ENCODE measurements at regions not wholly inside any gene's neighbourhood (a gene's known extent, or its start where the extent isn't known, plus 50 kb on each side); places are given as distances from the start of the nearest gene placed in this dataset.

DNA sequence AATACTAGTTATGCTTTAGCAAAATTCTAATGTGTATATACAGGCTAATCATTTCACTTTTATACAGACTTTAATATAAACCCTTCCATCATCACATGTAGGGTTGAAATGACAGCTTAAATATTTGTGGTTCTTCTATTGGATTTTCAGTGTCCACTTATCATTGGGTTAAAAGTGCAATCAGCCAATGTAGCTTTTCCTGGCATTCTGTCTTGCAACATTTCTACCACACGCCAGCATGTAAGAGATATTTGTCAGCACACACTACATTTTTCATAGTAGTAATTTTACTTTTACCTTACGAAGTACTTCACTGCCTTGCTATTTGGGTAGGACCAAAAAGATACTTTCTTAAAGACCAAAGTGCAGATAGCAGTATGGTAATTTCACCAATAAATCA, 252.0 kb downstream of the TBX18 start:
- in situ Hi-C loops (cut with HindIII; ENCODE audit: low pct_unique_long_range_greater_than_20kb, low sequenced_read_pairs) = no loop called here
- no peak for TF ChIP-seq JUND (IDR thresholded peaks at IDR 0.05; ENCODE audit: low read depth)
- DNase-seq (ENCODE audit: low read depth in 1 of 2, low spot score in 1 of 2) = no peak

DNA sequence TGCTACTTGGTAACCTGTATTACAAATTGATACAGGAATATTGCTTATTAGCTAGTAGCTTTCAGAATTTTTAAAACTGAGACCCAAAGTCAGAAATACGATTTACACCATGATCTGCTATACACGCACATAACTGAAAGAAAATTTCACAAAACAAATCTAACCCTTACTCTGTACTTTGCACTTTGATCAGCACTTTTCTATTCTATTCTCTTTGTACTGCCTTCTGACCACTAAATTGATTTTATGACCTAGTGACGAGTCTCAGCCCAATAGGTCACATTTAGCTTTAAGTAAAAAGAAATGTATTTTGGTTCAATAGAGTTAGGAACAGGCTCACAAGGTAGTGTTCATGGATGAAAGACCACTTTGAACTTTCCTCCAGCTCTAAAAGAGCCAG, 252.5 kb downstream of the TBX18 start:
- no peak for DNase-seq (ENCODE audit: low read depth in 1 of 2, low spot score in 1 of 2)
- no peak for TF ChIP-seq JUND (IDR thresholded peaks at IDR 0.05; ENCODE audit: low read depth)

DNA sequence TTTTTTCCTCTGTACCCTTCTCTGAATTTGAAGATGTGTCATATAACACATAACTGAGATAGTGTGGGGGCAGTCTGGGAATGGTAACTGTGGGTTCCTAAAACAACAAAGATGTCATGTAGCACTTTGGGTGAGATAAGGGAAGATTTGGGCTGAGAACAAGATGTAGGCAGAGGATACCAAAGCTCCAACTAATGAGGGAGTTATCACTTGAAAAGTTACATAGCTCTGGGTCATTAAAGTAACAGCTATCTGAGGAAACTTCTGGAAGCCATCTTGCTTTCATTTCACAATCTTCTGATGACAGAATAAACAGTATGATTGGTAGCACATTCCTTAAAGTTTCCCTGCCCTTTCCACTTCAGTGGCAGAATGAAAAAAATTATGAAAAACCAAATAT, 255.4 kb downstream of the TBX18 start:
- DNase-seq (ENCODE audit: low read depth in 1 of 2, low spot score in 1 of 2) = no peak
- in situ Hi-C loops (cut with HindIII; ENCODE audit: low pct_unique_long_range_greater_than_20kb, low sequenced_read_pairs) = no loop called here
- no peak for TF ChIP-seq JUND (IDR thresholded peaks at IDR 0.05; ENCODE audit: low read depth)

More for the DNA sequence above, 252.5 kb downstream of the TBX18 start:
- in situ Hi-C loops (cut with HindIII; ENCODE audit: low pct_unique_long_range_greater_than_20kb, low sequenced_read_pairs) = no loop called here

DNA sequence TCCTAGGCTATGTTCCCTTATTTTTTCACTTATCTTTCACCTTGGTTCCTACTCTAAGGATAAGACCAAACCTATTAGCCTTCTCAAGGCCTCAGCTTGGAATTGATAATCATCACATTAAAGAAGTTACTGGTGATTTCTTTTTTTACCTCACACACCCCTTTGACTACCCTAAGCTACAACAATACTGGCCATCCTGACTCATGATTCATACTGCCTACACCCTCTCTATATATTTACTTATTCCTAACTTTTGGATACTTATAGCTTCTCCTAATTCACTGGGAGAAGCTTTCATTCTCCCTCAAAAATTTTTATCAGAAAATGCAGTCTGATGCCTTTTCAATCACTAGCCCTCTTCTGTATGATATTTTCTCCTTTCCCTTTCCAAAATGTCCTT, 256.1 kb downstream of the TBX18 start:
- TF ChIP-seq JUND (IDR thresholded peaks at IDR 0.05; ENCODE audit: low read depth) = no peak
- in situ Hi-C loops (cut with HindIII; ENCODE audit: low pct_unique_long_range_greater_than_20kb, low sequenced_read_pairs) = no loop called here
- DNase-seq (ENCODE audit: low read depth in 1 of 2, low spot score in 1 of 2) = no peak

DNA sequence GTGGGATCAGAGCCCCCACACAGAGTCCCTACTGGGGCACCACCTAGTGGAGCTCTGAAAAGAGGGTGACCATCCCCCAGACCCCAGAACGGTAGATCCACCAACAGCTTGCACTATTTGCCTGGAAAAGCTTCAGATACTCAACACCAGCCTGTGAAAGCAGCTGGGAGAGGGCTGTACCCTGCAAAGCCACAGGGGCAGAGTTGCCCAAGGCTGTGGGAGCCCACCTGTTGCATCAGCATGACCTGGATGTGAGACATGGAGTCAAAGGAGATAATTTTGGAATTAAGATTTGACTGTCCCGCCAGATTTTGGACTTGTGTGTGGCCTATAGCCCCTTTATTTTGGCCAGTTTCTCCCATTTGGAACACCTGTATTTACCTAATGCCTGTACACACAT, 260.4 kb downstream of the TBX18 start:
- in situ Hi-C loops (cut with HindIII; ENCODE audit: low pct_unique_long_range_greater_than_20kb, low sequenced_read_pairs) = no loop called here
- DNase-seq (ENCODE audit: low read depth in 1 of 2, low spot score in 1 of 2) = no peak
- no peak for TF ChIP-seq JUND (IDR thresholded peaks at IDR 0.05; ENCODE audit: low read depth)

DNA sequence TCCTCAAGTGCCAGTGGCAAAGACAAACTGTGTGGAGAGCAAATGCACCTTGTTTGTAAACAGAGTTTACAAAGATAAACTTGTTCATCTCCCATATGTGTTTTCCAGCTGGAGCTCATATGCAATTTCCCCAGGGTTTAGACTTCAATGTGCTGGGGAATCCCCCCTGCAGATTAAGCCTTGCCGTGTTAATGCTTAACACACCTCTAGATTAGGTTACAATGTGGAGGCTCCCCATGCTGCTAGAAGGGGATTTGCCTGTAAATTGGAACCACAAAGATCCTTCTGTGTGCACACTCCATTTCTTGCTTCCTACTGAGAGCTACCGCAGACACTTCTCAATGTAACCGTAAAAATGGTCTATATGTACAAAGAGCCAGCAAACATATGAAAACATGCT, 263.1 kb downstream of the TBX18 start:
- in situ Hi-C loops (cut with HindIII; ENCODE audit: low pct_unique_long_range_greater_than_20kb, low sequenced_read_pairs) = no loop called here
- DNase-seq (ENCODE audit: low read depth in 1 of 2, low spot score in 1 of 2) = no peak
- TF ChIP-seq JUND (IDR thresholded peaks at IDR 0.05; ENCODE audit: low read depth) = no peak

DNA sequence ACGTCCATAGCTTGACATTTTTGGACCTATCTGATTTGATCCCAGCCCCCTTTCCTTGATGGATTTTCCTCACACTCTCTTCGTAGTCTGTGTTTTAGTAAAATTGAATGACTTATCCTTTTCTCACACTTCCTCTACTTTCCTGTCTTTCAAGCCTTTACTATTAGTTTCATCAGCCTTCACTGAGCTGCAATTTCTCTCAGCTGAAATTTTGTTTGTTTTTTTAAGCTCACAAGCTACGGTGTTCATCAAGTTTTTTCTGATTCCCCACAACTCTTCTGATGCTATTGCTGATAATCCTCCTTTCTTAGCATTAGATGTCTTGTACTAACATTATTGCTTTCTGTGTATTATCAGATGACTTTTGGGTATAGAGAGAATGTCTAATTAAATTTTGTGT, 263.7 kb downstream of the TBX18 start:
- no peak for DNase-seq (ENCODE audit: low read depth in 1 of 2, low spot score in 1 of 2)
- in situ Hi-C loops (cut with HindIII; ENCODE audit: low pct_unique_long_range_greater_than_20kb, low sequenced_read_pairs) = no loop called here
- TF ChIP-seq JUND (IDR thresholded peaks at IDR 0.05; ENCODE audit: low read depth) = no peak

DNA sequence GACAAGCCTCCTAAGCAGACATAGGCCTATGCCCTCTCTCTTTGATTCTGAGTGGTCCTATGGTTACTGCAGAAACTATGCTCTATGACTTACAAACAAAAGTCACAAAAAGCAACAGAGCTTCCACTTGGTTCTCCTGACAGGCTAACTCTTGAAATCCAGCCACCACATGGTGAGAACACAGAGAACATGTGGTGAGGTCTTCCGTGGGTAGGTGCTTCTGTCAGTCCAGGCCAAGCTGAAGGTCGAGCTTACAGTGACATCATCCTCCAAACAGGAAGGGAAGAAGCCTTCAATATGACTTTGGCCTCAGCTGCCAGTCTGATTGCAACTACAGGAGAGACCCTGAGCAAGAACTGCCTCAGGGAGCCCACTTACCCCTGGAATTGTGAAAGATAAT, 265.5 kb downstream of the TBX18 start:
- in situ Hi-C loops (cut with HindIII; ENCODE audit: low pct_unique_long_range_greater_than_20kb, low sequenced_read_pairs) = no loop called here
- DNase-seq (ENCODE audit: low read depth in 1 of 2, low spot score in 1 of 2) = no peak
- no peak for TF ChIP-seq JUND (IDR thresholded peaks at IDR 0.05; ENCODE audit: low read depth)

DNA sequence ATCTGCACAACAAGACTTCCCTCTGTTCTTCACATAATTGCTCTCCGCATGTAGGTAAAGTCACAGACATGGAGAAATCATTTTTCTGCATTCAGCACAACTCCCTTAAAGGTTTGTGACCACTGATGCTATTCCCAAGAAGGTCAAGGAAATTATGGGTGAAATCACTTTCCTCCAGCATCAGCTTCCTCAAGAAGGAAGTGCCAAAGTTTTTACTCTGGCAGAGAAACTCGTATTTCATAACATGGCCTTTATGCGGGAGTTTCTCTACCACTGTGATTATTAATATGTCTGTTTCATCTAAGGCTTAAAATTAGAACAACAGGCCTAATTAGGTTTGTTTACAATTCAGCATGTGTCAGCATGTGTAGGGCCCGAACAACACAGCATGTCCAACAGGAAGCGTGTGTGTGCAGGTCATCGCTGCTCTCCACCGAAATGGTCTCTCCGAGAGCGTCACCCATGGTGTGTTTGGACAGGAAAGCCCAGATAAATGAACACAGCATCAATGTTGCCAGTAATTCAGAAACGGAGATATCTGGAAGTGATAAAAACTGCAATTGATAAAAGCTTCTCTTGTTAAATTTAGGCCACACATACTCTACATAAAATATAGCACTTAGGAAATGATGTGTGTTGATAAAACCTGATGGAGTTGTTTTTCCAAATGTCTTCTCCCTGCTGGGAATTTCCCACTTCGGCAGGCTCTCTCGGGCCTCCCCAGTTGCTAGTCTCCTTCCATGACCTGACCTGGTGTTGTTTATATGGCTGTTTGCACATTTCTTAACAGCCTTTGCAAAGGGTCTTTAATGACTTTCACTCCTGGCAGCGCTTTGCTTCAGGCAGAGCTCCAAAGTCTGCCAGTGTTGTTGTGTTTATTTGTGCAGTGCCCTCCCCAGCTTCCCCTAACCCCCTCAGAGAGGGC, 265.1 kb upstream of the CEP162 start:
- in situ Hi-C loops (cut with HindIII; ENCODE audit: low pct_unique_long_range_greater_than_20kb, low sequenced_read_pairs) = no loop called here
- no peak for DNase-seq (ENCODE audit: low read depth in 1 of 2, low spot score in 1 of 2)
- no peak for TF ChIP-seq JUND (IDR thresholded peaks at IDR 0.05; ENCODE audit: low read depth)

DNA sequence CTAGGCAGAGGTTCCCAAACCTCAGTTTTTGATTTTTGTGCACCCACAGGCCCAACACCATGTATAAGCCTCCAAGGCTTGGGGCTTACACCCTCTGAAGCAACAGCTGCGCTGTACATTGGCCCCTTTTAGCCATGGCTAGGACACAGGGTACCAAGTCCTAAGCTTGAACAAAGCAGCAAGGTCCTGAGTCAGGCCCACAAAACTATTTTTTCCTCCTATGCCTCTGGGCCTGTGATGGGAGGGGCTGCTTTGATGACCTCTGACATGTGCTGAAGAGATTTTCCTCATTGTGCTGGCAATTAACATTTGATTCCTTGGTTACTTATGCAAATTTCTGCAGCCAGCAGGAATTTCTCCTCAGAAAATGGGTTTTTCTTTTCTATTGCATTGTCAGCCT, 262.2 kb upstream of the CEP162 start:
- in situ Hi-C loops (cut with HindIII; ENCODE audit: low pct_unique_long_range_greater_than_20kb, low sequenced_read_pairs) = no loop called here
- TF ChIP-seq JUND (IDR thresholded peaks at IDR 0.05; ENCODE audit: low read depth) = no peak
- no peak for DNase-seq (ENCODE audit: low read depth in 1 of 2, low spot score in 1 of 2)

DNA sequence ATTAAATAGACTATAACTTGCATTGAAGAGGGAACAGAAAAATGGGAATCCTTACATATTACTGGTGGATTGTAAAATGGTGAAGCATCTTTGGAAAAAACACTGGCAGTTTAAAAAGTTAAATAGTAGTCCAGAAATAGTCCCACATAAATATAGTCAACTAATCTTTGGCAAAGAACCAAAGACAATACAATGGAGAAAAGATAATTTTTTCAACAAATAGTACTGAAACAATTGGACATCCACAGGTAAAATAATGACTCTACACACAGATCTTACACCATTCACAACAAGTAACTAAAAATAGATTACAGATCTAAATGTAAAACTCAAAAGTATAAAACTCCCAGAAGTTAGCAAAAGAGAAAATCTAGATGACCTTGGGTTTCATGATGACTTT, 259.1 kb upstream of the CEP162 start:
- DNase-seq (ENCODE audit: low read depth in 1 of 2, low spot score in 1 of 2) = no peak
- in situ Hi-C loops (cut with HindIII; ENCODE audit: low pct_unique_long_range_greater_than_20kb, low sequenced_read_pairs) = no loop called here
- TF ChIP-seq JUND (IDR thresholded peaks at IDR 0.05; ENCODE audit: low read depth) = no peak

DNA sequence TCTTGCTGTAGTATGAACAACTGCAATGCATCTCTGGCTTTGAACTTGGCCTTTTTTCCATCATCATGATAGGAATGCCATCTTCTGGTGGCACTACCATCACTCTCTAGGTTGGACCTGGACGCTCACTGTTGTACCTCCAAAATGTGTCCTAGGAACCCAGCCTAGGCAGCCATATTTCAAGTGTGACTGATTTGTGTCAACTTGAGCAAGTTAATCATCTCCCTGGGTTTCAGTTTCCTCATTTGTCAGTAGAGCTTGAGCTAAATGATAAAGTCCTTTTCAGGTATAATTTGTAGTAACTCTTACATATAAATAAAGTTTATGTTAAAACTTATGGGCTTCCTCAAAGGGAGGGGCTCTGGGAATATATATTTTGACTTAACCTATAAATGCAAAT, 241.7 kb upstream of the CEP162 start:
- in situ Hi-C loops (cut with HindIII; ENCODE audit: low pct_unique_long_range_greater_than_20kb, low sequenced_read_pairs) = no loop called here
- no peak for TF ChIP-seq JUND (IDR thresholded peaks at IDR 0.05; ENCODE audit: low read depth)
- no peak for DNase-seq (ENCODE audit: low read depth in 1 of 2, low spot score in 1 of 2)

DNA sequence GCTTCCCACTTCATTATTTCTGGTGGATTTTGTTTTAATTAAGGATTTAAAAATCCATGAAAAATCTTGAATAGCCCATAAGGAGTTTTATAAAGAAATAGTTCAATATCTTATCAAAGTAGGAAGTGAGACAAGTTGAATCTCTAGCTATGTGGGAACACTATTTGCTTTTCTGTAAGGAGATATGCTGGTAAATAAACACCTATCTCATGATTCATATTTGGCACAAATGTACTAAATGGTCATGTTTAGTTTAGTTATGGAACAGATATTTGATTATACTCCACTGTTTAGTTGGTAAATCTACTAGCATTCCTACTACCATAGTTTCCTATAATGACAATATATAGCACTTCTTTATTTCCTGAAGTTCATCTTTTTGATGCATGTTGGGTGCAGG, 239.9 kb upstream of the CEP162 start:
- in situ Hi-C loops (cut with HindIII; ENCODE audit: low pct_unique_long_range_greater_than_20kb, low sequenced_read_pairs) = no loop called here
- no peak for DNase-seq (ENCODE audit: low read depth in 1 of 2, low spot score in 1 of 2)
- no peak for TF ChIP-seq JUND (IDR thresholded peaks at IDR 0.05; ENCODE audit: low read depth)

DNA sequence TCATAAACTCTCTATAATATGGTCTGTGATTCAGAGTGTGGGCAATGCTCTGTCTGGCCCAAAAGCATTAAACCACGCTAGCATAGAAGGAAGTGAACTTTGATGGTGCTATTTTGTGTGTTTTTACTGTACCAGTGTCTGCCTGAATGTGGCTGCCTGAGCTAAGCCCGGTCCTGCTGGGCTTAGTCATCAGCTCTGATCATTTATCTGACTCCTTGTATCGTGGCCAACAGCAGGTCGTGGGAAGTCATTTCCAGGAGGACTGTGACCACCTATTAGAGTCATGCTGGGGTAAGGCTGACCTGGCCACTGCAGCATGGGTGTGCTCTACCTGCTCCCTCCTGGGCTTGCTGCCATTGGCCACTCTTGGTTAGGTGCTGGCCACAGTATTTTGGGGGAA, 239.1 kb upstream of the CEP162 start:
- DNase-seq (ENCODE audit: low read depth in 1 of 2, low spot score in 1 of 2) = no peak
- TF ChIP-seq JUND (IDR thresholded peaks at IDR 0.05; ENCODE audit: low read depth) = no peak
- in situ Hi-C loops (cut with HindIII; ENCODE audit: low pct_unique_long_range_greater_than_20kb, low sequenced_read_pairs) = no loop called here

Data from T47D (cell line).